ENCODE measurements at regions not wholly inside any gene's neighbourhood (a gene's known extent, or its start where the extent isn't known, plus 50 kb on each side); places are given as distances from the start of the nearest gene placed in this dataset.

- no peak for DNase-seq
- Histone ChIP-seq H3K4me1 (replicated peaks in 1 of 2) (no peaks in the 10 kb centered on the region), H3K4me3 (no peak overlapping the region), H3K9me3 (replicated peaks in 1 of 3) (no peaks in the 10 kb centered on the region), H3K27ac (peak overlapping the region in 1 of 5 donors; percentile 38), H3K27me3 (no peaks in the 10 kb centered on the region), H3K36me3 (replicated peaks in 1 of 2) (no peaks in the 10 kb centered on the region)
- no peak for TF ChIP-seq POLR2A (IDR thresholded peaks at IDR 0.05)
- TF ChIP-seq, protein P1, sequence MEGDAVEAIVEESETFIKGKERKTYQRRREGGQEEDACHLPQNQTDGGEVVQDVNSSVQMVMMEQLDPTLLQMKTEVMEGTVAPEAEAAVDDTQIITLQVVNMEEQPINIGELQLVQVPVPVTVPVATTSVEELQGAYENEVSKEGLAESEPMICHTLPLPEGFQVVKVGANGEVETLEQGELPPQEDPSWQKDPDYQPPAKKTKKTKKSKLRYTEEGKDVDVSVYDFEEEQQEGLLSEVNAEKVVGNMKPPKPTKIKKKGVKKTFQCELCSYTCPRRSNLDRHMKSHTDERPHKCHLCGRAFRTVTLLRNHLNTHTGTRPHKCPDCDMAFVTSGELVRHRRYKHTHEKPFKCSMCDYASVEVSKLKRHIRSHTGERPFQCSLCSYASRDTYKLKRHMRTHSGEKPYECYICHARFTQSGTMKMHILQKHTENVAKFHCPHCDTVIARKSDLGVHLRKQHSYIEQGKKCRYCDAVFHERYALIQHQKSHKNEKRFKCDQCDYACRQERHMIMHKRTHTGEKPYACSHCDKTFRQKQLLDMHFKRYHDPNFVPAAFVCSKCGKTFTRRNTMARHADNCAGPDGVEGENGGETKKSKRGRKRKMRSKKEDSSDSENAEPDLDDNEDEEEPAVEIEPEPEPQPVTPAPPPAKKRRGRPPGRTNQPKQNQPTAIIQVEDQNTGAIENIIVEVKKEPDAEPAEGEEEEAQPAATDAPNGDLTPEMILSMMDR (IDR thresholded peaks at IDR 0.05): no peak
- intact Hi-C loops (cut with DNase I): no loop called here
These were observed 114.8 kb upstream of the PRICKLE1 start for GRCh38 chr12:42704340-42704739.

DNA sequence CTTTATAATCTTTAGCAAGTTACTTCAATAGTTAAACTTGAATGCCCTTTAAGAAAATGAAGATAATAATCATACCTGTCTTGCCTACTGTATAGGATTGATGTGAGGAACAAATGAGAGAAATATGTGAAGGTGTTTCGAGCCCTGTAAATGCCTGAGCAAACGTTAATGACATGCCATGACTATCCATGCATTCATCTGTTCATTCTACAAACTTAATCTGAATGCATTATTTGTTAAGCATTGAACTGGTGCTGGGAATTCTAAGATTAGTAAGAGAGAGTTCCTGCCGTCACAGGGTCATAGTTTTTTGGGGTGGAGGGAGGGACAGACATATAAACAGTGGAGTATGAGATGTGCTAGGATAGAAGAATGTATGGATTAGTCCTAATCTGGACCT is 111.5 kb upstream of the PRICKLE1 start:
- no peaks in the 10 kb centered on the region for H3K9me3 ChIP-seq (replicated peaks in 1 of 3)
- TF ChIP-seq, protein P1 (IDR thresholded peaks at IDR 0.05): no peak
- TF ChIP-seq POLR2A (IDR thresholded peaks at IDR 0.05): no peak
- no peaks in the 10 kb centered on the region for H3K27me3 ChIP-seq
- intact Hi-C loops (cut with DNase I): no loop called here
- no peaks in the 10 kb centered on the region for H3K36me3 ChIP-seq (replicated peaks in 1 of 2)
- WGBS, 4 donors: 66 to 75% (median 68%) methylated on average over 3 of the region's 3 CpGs
- no peak for DNase-seq
- no peak overlapping the region for H3K4me3 ChIP-seq
- no peaks in the 10 kb centered on the region for H3K4me1 ChIP-seq (replicated peaks in 1 of 2)
- no peak overlapping the region for H3K27ac ChIP-seq

GRCh38 chr12:42698213-42698612 is 108.7 kb upstream of the PRICKLE1 start:
- intact Hi-C loops (cut with DNase I): no loop called here
- Histone ChIP-seq H3K9me3 (replicated peaks in 1 of 3) (no peaks in the 10 kb centered on the region), H3K4me1 (replicated peaks in 1 of 2) (no peaks in the 10 kb centered on the region), H3K36me3 (replicated peaks in 1 of 2) (no peaks in the 10 kb centered on the region), H3K4me3 (no peak overlapping the region), H3K27me3 (no peaks in the 10 kb centered on the region), H3K27ac (peak overlapping the region in 1 of 5 donors; percentile 39)
- TF ChIP-seq, protein P1 (IDR thresholded peaks at IDR 0.05): no peak
- TF ChIP-seq POLR2A (IDR thresholded peaks at IDR 0.05): no peak
- 41 to 64% (median 49%) methylated on average over 3 of the region's 3 CpGs for WGBS, 4 donors
- no peak for DNase-seq

DNA sequence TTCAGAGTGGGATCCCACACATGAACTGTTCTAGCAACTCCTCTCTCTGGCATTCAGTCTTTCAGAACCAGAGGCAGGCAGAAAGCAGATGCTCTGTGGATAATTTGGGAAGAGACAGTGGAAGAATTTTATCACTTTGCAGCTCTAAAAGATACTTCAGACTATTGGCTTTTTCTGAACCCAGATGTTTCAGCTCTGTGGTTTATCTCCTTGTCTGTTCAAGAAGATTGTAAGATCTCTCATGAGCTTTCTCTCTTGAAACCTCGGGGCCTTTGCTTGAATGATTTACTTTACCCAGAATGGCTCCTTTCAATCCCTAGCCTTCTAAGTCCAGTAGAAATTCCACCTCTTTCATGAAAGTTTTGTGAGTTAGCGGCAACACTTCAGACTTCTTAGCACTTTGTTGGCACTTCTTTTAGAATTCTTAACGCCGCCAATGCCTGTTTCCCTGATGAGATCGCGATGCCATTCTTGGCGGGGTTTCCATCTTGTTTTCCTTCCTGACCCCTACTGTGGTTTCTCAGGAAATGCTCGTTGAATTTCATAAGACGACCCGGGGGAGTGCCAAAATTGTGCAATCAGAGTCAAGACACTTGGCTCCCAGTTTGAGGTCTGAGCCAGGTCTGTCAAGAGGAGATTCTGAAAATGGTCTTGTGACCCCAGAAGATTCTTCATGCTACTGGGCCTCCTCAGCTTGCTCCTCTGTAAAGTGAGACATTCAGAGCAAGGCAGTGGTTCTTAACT is 107.0 kb upstream of the PRICKLE1 start:
- H3K27ac ChIP-seq: peak overlapping the region in 2 of 5 donors; percentile 7 to 39
- H3K27me3 ChIP-seq: no peaks in the 10 kb centered on the region
- no peaks in the 10 kb centered on the region for H3K4me1 ChIP-seq (replicated peaks in 1 of 2)
- no peak for TF ChIP-seq POLR2A (IDR thresholded peaks at IDR 0.05)
- TF ChIP-seq, protein P1 (IDR thresholded peaks at IDR 0.05): no peak
- no peaks in the 10 kb centered on the region for H3K9me3 ChIP-seq (replicated peaks in 1 of 3)
- 53 to 75% (median 73%) methylated on average over 10 of the region's 10 CpGs for WGBS, 4 donors
- H3K36me3 ChIP-seq (replicated peaks in 1 of 2): no peaks in the 10 kb centered on the region
- DNase-seq: peak; percentile 23 to 87 (median 57)
- intact Hi-C loops (cut with DNase I): no loop called here
- no peak overlapping the region for H3K4me3 ChIP-seq

Data from adrenal gland (tissue), 9 donors.